DMS153 treated with DMSO at 0.1 percent for 48 hours (cell line): ENCODE measurements at regions not wholly inside any gene's neighbourhood (a gene's known extent, or its start where the extent isn't known, plus 50 kb on each side); places are given as distances from the start of the nearest gene placed in this dataset.

ENCODE experiments used
- DNase-seq: peaks from one replicate; lab custom pipeline; 2025; ENCODE audit not compliant: unreplicated experiment; lab: John Stamatoyannopoulos, UW

DNA sequence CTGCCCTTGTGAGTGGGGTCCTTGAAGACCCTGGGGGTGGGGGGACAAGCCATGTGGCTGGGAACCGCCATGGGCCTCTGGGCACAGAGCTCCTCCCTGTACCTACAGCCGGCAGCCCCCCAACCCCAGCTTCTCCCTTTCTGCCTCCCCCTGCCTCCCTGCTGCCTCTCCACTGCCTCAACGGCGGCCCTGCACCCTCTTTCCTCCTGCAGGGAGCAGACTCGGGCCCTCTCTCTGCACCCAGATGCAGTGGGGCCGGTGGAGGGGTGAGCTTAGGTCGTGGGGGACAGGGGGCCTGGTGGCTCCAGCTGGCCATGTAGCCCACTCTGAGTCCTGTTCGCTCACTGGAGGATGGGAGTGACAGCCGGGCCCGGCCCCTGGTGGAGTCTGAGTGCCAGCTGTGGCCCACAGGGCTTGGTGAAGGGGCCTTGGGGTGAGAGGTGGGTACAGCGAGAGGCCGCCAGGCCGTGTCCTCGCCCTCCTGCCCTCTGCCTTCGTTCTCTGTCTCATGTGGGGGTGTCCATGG, 139.3 kb upstream of the COL5A1 start:
- DNase-seq, result no peak

DNA sequence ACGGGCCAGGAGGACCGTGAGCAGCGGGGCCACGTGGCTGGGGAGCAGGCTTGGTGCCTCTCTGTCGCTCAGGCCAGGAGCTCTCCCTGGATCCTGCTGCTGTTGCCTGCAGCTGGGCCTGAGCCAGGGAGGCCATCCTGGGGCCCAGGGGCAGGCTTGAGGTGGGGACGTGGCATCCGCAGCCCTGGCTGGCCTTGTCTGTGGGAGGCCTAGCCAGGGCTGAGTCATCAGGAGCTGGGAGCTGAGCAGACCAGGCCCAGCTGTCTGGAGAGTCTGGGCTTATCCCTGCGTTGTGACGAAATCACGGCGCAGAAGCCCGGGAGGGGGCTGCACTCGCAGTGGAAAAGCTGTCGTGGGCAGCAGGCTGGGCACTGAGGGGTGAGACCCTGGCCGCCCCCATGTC, 138.8 kb upstream of the COL5A1 start:
- DNase-seq, result no peak

DNA sequence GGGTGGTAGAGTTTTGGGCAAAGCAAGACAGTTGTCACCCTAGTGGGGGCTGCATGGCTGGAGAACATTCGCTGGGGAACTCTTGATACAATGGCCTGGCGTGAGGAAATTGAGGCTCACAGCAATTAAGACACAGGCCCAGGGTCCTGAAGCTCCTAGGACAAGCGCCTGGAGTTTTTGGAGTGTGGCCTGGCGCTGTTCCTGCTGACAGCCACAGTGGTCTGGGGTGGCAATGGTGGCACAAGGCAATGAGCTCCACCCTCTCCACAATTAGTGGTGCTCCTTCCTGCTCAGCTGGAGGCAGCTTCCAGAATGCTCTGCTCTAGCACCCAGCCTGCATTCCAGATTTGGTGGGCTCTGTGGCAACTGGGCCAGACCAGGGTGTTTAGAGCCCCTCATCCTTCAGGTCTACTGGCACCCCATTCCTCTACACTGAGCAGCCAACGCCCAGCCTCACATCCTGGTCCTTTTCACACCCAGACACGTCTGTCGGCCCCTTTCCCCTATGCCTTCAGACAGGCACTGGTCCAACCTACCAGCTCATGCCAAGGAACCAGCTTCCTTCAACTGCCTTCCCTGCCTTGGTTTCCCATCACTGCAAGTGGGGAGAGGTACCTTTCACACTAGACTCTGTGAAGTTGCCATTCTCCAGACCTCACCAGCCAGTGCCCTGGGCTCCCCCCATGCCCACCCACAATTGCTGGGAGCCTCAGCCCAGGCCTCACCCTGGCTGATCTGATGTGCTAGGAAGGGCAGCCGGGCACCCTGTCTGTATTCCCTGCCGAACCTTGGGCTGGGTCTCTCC, 138.1 kb upstream of the COL5A1 start:
- DNase-seq, result no peak

DNA sequence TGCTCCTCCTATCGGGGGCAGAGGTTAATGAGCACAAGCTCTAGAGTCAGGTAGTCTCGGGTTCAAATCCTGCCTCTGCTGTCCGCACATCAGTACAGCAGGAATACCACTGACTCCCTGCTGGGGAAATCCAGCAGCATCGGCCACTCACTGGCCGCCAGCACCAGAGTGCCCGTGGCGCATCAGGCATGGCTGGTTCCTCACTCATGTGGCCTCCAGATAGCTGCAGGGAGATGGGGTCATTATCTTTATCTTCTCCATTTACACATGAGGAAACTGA, 137.6 kb upstream of the COL5A1 start:
- DNase-seq, result no peak

DNA sequence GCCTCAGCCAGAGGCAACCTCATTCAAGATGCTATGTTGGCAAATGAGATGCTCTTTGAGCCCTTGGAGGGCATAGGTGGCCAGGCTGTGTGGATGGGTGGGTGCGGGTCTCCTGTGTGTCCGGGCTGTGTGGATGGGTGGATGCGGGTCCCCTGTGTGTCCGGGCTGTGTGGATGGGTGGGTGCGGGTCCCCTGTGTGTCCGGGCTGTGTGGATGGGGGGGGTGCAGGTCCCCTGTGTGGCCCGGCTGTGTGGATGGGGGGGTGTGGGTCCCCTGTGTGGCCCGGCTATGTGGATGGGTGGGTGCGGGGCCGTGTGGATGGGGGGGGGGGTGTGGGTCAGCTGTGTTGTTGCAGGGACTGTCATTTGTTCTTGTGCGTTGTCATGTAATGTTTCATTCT, 136.6 kb upstream of the COL5A1 start:
- DNase-seq, result no peak

DNA sequence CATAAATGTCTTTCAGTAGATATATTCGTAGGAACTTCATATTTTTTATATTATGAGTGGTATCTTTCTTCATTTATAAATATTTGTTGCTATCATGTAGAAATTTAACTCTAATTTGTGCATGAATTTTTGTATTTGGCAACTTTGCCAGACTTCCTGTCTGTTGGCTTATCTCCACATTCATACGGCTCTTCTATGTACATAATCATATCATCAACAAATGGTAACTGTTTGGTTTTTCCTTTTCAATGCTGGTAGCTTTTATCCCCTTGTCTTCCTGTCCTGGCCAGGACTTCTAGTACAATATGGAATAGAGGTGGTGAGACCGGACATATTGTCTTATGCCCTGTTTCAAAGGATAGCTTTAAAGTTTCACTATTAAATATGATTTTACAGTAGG, 132.3 kb upstream of the COL5A1 start:
- DNase-seq, result no peak

DNA sequence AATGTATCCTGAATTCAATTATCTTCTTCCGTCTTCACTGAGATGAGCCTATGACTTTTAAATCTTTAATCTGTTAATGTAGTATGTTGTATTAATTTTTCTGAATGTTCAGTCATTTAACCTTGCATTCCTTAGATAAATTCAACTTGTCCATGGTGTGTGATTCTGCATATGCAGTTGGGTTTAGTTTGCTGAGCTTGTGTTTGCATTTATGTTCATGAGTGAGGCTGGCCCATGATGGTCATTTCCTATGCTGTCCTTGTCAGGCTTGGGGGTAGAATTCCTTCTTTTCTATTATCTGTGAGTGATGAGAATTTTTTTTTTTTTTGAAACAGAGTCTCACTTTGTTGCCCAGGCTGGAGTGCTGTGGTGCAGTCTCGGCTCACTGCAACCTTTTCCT, 131.8 kb upstream of the COL5A1 start:
- DNase-seq, result no peak

DNA sequence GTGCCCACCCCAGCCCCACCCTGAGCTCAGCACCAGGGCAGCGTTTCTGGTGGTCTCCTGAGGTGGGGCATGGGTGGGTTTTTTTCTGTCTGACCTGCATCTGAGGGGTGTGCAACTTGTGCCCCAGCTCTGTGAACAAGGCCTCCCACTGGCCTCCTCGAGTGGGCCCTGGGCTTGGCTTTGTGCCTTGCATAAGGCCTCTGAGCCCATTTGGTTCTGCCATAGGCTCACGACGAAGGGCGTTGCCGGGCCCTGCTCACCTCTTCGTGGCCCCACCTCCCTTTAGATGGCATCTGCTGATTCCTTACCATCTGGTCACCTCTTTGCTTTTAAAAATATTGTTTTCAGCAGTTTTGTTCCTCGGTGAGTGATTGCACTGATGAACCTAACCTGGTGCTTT, 127.1 kb upstream of the COL5A1 start:
- DNase-seq, result no peak

DNA sequence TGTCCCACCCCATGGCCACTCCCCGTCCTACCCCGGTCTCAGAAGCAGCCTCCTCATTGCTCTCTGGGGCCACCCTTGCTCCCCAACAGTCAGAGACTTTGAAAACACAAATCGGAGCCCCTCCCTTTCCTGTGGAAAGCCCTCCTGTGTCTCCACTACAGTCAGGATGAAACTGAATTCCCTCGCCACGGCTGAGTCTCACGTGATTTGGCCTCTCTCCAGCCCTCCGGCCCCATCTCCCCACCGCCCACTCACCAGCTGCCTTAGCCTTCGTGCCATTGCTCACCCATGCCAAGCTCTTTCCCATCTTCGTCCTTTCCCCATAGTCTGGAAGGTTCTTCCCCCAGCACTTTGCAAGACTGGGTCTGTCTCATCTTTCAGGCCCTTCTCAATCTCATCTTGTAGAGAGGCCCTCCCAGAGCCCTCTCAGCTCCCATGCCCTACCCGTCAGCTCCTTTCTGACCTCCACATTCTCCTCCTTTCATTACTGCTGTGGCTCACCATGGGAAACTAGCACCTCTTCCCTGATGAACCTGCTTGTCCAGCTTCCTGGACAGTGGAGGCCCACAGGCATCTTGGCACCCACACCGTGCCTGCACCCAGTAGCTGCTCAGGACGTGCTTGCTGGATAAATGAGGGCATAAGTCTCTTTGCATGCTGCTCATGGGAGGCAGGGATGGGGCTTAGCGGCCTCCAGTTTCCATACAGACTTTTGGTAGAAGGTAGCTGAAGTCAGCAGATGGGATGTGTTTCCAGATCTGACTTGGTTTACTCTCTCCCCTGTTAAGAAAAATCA, 126.4 kb upstream of the COL5A1 start:
- no peak for DNase-seq

DNA sequence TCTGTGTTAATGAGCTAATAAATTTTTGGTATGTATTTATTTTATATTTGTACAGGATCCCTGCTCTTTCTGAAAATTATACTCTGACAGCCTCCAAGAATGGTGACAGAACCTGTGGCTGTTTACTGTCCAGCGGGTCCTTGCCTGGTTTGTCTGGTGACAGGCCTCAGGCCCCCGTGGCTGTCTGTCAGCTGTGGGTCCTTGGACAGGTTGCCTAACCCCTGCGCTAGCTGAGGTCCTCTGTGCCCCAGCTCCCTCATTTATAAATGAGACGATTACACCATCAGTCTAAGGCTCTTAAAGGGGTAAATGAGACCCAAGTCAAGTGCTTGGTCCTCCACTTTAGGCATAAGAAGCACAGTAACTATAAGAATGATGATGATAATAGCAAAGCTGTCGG, 125.1 kb upstream of the COL5A1 start:
- no peak for DNase-seq

DNA sequence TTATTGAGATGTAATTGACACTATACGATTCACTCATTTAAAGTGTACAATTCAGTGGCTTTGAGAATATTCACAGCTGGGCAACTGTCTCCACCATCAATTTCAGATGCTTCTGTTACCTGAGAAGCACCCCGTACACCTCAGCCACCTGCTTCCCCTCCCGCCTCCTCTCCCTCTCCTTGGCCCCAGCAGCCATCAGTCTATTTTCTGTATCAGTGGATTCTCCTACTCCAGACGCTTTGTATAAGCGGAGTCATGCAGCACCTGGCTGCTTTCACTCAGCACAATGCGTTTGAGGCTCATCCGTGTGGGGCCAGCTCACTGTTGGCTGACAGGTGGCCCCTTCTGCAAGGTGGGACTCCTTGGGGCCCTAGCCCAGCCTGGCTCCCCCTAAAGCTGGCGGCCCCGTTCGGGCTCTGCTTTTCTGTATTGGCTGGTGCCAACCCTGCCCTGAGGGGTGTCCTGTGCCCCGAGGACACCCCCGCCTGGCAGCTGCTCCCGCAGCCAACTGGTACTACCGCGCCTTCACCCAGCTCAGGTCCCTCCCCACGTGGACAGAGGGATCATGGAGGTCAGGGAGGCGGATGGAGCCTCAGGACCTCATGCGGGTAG, 124.4 kb upstream of the COL5A1 start:
- no peak for DNase-seq

DNA sequence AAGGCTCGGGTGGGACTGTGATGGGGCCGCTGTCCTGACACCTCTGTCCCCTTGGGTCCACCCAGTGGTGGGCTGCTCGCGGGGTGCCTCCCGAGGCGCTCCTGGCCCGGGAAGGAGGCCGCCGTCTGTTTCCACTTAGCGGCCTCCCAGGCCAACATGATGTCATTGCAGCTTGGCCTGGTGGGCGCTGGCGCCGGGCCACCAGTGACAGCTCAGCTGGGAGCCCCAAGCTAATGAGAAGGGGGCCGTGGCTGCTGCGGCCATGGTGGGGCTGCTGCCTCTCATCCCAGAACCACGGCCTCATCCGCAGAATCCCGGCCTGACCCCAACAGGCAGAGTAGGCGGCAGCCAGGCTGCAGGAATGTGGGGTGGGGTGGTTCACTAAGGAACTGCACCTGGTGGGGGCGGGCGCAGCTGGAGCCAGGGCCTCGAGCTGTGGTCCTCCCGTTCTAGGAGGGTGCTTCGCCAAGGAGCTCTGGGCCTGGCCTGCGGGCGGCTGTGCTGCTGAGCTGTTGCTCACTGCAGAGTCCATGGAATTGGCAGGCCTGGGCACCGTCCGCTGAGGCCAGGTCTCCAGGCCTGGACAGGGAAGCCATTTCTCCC, 123.5 kb upstream of the COL5A1 start:
- DNase-seq, result no peak

DNA sequence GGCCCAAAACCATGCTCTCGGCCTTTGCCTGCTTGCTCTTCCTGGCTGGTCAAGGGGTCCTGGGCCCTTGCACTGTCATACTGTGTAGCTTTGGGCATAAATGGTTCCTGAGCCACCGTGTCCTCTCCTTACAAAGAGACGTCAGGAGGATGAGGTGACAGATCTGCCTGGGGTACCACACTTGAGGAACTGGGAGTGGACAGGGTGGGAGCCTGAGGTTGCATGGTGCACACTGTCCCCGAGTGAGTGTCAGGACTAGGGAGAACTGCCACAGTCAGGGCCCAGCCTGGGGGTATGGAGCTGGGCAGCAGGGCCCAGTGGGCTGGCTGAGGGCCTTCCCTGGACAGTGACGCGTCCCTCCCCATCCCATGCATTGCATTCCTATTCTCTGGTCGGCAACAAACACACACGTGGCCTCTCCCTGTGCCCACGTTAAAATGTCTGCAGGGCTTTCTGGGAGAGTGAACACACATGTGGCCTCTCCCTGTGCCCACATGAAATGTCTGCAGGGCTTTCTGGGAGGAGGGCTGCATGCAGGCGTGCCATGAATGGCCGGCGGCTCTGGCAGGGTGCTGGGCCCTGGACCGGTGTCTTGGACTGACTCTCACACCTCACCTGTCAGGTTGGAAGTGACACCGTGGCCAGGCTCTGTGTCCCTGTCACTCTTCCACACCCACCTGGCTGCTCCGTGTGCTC, 122.1 kb upstream of the COL5A1 start:
- no peak for DNase-seq

DNA sequence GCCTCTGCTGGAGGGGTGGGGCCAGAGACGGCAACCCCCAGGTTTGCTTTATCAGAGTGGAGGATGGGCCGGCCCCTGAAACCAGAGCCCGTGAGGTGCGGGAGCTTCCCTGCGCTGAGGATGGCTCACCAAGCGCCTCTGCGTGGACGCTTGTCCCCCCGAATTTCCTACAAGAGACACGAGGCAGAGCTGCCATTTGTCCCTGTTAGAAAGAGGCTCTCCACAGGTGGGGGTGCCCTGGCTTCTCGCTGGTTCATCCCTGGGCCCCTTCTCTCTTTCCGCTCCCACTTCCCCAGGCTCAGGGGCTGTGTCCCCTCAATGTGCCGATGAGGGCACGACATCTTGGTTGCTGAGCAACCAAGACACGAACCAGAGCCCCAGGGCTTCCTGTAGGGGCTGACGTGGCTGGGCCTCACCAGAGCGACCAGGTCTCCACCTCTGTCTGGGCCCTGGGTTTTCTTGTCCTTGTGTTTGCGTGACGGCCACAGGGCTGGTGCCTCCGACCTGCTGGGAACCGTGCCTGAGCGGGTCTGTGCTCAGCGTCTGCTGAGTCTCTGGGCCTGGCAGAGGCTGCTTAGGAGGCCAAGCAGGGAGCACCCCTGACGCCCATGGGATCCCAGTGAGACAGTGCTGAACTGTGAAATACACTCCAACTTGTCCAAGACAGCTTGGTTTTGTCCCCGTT, 119.6 kb upstream of the COL5A1 start:
- no peak for DNase-seq

DNA sequence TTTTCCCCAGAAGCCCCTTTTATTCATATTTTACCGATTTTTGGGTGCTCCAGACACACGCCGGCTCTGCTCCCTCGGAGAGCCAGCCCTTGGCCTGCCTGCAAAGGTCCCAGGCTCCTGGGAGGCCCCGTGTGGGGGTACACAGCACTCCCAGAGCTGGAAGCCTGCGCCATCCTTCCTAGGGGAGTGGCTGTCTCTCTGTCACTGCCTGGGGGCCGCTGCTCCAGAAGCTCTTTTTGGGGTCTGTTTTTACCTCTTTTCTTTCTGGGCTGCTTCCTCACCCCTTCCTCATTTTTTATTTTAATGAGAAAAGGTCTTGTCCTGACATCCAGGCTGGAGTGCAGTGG, 119.1 kb upstream of the COL5A1 start:
- no peak for DNase-seq

DNA sequence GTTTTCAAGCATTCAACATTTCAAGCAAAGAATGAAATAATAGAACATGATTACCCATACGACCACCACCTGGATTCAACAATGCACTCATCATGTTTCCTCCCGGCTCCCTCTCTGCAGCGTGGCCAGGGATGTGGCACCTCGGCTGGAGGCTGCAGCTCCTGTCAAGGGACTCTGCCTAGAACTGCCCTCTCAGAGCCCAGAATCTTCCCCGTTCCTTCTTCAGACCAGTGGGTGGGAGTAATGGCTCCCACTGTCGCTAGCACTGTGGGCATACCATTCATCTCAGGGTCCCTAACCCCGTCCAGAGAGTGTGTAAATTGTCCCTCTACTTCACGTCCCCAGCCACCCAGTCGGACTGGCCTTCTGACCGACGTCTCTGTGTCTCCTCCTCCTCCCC, 118.6 kb upstream of the COL5A1 start:
- no peak for DNase-seq

DNA sequence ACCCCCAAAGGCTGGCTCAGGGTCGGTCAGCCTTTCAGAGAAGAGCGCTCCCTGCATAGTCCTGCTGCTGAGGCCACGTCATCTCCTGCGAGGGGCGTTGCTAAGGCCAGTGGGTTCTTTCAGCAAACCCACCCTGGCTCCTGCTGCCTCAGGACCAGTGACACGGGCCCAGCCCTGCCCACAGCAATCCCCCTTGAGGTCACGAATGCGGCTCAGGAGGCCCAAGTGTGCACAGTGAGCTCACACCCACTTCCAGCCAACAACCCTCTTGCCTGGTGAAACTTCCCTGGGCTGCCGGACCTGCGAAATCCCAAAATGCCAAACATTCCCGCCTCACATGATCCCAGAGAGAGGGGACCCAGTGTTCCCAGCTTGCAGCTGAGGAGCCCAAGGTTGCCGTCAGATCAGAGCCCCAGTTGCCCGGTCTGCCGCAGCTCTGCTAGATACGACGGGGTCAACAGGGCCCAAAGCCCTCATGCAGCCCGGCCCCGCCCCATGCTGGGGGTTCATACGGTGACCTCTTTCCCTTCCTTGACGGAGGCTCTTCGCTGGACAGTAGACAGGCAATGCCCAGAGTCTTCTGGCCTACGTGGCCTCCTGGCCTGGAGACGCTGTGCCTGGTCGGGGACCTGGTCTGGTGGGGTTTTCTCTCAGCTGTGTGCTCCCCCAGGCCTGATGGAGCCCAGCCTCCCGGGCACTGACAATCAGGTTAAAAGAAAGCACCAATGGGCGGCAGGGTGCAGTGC, 116.4 kb upstream of the COL5A1 start:
- DNase-seq, result no peak

DNA sequence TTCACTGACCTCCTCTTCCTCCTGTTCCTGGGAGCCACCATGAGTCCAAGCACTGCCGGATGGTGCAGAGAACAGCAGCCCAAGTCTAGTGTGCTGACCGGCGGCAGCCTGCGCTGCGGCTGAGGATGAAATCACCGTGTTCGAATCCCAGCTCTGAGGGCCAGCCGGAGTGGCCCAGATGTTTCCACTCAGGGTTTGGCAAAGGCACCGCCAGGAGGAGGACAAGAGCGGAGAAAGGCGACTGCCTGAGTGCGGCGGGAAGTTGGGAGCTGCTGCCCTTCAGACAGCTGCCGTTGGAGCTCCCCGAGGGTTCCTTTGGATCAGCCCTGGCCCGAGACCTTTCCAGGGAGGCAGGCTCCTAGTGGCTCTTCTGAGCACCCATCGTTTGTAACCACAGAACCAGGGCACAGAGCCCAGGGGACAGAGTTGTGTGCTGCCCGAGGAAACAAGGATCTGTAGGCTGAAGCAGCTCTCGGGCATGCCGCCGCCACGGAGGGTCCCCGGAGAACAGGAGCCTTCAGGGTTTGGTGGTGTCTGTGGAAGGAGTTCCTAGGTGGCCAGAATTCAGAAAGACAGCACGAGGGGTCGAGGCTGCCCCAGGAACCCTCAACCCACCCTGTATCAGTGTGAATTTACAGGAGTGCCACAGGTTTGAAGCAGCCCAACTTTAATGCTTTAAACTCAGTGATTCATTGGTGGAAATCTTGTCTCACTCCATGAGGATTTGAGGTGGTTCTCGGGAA, 115.6 kb upstream of the COL5A1 start:
- DNase-seq, result no peak
